Central memory CD4-positive, alpha-beta T cell (primary cell): ENCODE measurements at regions not wholly inside any gene's neighbourhood (a gene's known extent, or its start where the extent isn't known, plus 50 kb on each side); places are given as distances from the start of the nearest gene placed in this dataset.

Source experiments
- DNase-seq: peaks from one replicate; pipeline ENCODE4 v3.0.0; 2022

DNA sequence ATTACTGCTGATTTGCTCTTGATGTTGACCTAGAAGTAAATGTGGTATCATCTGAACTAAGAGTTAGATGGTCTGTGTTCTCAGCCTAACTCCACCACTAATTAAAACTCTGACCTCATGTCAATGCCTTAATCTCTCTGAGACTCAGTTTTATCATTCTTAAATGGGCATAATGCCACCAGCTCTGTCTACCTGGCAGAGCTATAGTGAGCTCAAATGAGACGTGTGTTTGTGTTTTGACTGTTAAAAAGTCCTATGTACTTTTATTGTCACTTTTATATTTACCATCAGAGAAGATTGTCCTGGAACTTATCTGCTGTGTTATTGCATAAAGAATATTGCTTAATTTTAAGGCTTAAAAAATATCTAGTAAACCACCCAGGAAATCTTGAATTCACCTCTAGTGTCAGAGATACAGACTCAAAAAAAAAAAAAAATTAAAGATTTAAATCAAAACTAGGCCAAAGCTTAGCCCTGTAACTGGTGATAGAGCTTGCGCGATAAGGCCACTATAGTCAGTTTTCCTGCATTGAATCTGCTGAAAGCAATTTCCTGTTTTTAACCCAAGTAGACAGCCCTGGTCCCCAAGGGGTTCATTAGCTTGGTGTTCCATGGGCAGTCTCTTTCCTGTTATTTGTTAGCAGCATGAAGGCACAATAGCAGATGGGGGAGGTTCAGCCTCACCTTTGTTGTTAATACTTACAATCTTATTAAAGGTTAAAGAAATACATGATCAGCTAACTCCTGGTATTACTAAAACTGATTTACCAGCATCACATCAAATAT lies 261.8 kb downstream of the ATP23 start:
- no peak for DNase-seq

DNA sequence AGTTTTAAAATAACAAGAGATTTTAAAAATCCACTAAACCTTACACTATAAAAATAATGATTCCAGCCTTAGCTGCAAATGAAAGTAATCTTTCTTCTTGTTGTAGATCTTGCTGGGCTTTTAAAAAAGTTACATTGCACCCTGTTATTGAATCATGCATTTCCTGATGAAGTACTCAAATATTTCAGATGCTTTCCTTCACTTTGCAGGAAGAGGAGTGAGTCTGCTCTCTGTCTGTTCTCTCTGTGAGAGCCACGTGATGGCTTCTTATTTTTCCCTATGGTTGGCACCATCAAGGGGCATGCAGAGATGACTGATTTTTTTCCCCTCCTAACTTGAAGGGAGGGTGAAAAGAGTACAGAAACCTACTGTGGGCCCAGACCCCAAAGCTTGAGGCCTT lies 262.7 kb downstream of the ATP23 start:
- DNase-seq = no peak

DNA sequence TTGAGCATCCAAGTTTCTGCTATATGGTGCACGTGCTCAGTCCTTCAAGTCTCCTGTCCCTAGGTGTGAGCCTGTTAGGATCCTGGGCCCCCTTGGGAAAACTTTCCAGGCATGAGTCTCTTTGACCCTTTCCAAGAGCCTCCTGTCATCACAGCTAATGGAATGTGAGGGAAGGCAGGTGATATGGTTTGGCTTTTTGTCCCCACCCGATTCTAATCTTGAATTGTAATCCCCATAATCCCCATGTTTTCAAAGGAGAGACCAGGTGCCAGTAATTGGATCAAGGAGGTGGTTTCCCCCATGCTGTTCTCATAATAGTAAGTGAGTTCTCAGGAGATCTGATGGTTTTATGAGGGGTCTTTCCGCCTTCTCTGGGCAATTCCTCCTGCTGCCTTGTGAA lies 265.5 kb downstream of the ATP23 start:
- no peak for DNase-seq

DNA sequence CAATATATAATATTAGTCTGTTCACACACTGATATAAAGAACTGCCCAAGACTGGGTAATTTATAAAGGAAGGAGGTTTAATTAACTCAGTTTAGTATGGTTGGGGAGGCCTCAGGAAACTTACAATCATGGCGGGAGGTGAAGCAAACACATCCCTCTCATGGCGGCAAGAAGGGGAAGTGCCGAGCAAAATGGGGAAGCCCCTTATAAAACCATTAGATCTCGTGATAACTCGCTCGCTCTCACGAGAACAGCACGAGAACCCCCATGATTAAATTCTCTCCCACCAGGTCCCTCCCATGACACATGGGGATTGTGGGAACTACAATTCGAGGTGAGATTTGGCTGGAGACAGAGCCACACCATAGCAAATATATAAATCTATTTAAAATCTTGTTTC lies 269.8 kb downstream of the ATP23 start:
- no peak for DNase-seq

DNA sequence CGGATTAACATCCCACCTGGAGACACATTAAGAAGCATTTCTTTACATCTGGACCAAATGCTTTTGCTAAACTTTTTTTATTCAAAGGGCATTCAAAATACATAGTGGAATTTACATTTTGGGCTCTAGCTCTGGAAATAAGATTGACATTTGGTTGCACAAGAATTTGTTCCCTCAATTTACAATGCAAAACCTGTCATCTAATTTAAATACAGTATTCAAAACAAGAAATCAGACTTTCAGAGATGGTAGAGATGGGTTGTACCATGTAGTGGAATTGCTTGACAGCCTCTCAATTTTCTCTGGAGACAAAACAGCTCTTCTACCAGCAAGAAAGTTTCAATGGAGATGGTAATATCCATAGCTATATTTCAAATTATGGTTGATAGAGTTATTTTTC lies 275.8 kb downstream of the ATP23 start:
- no peak for DNase-seq

DNA sequence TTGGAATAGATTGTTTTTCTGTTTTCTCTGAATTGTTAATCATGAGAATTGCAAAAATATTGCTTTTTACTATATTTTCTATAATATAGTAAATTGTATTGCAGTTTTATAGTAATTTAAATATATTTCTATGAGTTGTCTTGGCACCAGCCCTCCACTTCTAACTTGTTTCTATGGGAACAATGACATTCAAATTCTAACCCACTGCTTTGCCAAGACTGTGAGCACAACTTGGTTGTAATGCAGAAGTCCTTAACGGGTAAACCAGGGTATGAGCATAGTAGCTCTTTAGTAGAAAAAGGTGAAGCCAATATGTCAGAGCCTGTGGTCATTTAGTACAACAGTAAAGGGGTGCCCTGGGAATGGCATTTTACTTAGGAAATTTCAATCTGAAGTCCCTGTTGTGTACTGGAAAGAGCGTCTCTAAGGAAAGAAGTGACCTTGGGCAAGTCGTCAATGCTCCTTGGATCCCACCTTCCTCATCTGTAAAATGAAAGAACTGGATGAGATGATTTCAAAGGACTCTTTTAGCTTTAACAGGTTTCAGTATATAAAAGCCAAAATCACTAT lies 283.3 kb downstream of the ATP23 start:
- DNase-seq = no peak

DNA sequence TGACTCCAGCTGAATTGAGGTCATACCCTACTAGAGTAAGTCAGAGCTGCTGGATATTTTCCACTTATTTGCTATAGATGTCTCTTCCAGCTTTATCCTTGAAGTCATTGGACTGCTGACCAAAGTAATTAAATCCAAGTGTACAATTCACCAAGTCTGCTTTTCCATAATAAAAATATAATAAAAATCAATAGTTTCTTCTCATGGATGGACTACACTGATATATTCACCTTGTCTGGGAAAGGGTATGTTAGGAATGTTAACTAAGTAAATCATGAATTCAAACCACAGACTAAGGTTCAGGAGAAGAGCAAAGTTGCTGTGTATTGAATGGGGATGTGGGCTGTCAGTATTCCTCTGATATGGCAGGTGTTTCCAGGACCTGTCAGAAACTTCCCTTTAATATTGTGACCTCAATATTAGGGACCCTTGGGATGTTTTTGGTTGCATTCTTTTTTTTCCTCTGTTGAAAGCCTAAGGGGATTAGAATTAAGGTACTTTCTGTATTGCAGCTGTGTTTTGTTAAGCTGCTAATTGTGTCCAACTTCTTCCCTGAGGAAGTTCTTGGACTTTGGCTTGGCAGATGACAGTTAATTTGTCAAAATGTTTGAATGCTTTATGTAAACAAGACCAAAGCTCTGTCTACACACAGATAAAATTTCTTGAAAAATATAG lies 284.0 kb downstream of the ATP23 start:
- no peak for DNase-seq

DNA sequence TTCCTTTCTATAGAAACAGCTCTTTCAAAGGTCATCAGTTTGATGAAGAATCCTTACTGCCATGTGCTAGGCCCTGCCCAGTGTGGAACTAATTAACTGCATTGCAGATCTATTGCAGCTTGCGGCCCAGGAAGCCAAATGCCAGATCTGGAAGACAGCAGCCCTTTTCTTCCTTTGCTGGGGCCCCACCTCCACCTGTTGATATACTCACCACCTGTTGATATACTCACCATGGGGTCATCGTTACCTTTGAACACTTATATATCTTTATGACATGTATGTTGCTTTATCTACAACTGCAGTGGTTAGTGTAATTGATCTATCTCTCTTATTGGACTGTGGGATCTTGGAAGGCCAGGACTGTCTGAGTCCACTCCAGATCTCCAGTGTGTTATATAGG lies 292.5 kb downstream of the ATP23 start:
- no peak for DNase-seq

DNA sequence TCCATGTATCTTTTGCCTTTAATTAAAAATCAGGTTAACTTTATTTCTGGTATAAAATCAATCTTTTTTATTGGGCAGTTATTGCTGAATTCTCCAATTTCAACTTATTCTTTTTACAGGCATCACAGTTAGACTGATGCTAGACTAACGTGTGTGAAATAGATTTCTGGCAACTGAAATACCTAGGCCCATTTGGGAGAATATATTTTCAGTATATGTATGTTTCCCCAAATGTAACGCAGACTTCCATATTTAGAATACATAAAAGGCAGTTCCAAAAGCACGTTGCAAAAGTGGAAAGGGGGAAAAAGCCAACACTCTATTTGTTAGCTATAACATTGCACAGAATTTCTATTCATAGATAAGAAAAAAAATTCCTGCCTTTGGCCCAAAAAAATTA lies 297.0 kb downstream of the ATP23 start:
- no peak for DNase-seq

DNA sequence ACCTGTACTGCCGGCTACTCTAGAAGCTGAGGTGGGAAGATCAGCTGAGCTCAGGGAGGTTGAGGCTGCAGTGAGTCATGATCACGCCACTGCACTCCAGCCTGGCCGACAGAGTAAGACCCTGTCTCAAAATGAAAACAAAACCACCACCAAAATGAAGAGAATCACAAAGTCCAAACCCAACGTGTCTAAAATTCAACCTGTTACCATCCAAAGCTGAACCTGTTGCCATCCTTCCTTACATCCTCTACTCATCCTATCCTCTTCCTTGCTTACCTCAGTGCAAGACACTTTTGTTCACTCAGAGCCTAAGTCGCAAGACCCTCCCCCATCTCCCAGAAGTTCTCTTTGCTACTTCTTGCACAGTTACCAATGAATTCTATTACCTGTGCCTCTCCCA lies 299.7 kb downstream of the ATP23 start:
- DNase-seq = no peak

DNA sequence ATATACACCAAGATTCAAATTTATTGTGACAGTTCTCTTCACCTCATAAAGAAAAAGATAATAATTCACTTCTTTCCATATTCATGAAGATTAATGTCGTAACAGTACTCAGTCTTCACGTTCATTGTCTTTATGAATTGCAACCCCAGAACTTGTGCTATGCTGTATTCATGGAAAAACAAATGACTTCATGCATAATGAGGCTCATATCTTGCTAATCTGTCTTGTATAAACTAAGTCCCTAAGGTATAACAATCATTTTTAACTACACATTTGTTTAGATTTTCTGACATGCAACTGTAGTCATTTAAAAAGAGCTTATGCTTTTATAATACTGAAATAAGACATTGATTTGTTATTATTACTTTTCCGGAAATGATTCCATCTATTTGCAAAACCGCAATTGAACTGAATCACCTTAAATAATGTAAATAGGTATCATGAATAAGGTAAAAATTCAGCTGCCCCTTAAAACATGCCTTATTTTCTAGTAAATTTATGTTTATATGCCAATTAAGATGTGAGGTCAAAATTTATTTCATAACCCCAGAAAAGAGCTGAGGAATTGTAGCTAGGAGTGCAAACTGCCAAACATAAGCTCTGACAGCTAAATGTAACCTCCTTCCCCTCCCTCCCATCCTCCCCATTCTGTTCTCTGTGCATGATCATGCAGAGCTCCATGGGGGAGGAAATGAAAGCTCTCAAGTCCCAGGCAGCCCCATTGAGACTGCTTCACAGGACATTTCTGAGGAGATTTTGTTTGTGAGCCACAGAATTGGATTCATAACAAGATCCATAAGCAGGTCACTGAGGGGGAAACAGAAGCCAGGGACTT lies 301.6 kb downstream of the ATP23 start:
- DNase-seq = no peak

DNA sequence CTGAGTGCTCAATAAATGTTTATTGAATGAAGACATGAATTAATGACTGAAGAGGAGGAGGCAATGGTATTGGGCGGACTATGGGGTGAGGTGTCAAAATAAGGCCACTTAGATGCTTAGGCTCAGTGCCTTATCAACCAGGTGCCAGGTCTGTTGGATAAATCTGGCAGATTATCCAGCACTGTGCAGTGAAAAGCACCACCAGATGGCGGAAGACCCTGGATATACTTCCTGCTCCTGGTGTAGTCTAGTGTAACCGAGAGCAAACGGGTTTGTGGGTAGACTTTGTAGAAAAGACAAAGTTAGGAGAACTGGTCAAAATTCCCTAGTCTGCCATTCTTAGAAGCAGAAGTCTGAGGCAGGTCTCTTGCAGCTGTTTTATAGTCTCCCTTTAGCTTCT lies 306.3 kb downstream of the ATP23 start:
- DNase-seq = no peak

DNA sequence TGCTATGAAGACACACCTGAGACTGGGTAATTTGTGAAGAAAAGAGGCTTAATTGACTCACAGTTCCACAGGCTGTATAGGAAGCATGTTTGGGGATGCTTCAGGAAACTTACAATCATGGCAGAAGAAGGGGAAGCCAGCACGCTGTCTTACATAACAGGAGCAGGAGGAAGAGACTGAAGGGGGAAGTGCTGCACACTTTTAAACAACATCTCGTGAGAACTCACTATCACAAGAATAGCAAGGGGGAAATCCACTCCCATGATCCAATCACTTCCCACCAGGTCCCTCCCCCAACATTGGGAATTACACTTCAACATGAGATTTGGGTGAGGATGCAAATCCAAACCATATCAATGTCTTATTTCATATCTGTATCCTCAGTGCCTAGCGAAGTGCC lies 307.2 kb downstream of the ATP23 start:
- DNase-seq = no peak

DNA sequence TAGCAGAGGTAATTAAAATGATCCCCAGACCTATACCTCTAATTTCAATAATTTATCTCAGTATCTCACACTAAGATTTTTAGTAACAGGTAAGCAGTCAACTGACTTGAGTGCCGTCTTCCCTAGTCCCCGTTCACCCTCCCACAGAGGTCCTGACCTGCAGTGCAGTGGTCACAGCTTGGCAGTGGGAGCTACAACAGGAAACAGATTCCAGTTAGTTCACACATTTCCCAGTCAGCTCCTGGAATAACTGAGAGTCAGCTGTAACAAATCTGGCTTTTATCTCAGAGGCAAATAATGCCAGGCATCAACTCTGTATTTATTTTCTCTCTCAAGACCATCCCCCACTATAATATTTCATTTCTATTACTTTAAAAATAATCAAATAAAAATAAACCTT lies 308.2 kb downstream of the ATP23 start:
- DNase-seq = no peak

DNA sequence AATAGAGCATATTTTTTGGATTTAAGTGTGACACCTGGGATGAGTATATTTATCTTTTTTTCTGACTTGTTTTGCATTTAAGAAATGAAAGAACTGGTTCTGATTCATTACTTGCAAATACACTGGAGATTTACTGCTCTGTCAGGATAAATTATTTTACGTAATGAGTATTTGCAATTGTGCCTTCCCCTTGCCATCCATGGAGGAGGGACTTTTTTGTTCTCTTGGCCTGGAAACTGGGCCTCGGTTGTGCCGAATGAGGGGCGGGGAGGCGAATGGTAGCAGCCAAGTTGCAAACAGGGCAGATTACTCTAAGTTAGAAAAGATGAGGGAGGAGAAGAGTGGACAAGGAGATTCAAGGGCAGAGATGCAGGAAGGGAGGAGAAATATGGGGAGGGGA lies 308.7 kb downstream of the ATP23 start:
- DNase-seq = no peak

DNA sequence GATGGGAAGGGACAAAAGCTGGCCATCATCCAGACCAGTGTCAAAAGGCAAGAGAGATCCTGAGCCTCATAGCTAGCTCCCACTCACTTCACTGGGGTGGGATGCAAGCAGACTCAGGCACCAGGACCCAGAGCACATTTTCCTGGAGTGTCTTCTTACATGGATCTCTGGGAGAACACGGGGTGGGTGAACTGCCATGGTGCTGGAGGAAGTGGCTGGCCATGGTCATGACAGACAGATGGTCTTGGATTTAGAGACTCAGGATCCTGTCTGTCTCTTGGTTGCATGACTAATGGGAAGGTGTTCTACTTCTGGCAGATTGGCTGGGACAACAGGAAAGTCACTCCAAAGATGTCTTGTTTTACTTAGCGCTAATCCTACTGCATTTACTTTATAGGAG lies 311.5 kb downstream of the ATP23 start:
- no peak for DNase-seq

DNA sequence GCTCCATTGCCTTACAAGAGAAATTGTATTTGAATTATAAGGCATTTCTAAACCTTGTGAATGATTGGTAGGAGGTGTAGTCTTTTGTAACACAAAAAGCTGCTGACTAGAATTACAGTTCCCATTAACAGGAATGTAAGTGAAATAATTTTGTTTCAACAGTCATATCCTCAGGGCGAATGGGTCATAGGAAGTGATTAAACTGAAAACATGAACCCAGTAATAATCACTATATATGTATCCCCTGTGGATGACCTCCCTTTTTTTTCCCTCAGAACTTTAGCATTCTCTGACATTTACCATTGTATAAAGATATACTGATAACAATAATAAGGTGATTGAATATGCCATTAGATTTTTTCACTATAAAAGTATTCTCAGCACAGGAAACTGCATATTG lies 312.3 kb downstream of the ATP23 start:
- no peak for DNase-seq

DNA sequence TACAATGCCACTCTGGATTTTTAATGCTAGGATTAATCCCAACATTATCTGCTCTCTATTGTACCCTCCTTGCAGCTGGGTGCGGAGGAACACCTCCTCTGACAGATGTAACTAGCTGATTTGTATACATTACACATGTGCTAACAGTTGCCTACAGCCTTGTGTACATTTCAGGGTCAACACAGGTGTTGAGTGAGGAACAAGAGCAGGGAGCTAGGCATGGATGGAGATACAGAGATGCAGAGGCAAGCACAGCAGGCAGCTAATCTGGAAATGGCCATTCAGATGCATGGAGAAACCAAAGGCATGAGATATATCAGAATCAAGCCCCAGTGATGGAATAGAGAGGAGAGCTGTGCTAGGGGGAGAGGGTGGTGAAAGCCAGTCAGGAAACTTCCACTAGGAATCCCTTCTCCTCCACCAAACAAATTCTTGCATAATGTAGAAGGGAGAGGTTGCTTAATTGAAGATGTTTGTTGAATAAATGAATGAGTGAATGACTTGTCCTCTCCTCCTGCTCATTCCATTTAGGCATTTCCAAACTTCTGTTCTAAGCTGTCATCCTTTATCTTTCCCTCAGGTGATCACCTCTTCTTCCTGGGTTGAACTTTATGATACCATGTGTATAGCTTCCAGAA lies 313.2 kb downstream of the ATP23 start:
- DNase-seq = no peak

DNA sequence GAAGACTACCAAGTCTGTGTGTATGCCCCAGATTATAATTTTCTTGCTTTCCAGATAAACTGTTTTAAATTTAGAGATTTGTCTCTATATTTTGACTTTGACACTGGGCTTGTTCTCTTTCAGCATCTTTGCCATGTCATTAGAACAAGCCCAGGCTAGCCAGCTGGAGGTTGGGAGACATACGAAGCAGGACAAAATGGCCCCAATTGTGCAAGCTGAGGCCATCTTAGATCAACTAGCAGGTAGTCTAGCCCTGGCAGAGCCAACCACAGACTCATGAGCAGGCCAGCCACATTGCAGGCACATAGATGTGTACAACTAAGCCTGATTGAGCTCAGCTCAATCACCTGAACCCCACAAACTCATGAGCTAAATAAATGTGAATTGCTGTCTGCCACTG lies 321.4 kb downstream of the ATP23 start:
- no peak for DNase-seq

DNA sequence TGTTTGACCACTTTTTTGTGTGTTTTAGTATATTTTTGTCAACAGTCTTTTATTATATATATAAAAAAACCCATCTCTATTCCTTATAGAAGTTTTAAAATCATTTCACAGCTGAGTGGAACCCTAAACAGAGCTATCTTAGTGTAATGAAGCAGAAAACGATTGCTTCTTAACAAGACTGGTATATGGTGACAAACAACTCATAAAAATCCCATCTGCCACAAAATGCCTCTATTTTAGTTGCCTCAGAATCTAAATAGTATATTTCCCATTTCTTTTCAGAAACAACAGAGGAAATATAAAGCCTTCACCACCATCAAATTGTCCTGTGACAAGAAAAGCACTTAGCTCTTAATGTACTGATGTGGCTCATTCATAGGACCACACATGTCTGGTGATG lies 322.4 kb downstream of the ATP23 start:
- no peak for DNase-seq

DNA sequence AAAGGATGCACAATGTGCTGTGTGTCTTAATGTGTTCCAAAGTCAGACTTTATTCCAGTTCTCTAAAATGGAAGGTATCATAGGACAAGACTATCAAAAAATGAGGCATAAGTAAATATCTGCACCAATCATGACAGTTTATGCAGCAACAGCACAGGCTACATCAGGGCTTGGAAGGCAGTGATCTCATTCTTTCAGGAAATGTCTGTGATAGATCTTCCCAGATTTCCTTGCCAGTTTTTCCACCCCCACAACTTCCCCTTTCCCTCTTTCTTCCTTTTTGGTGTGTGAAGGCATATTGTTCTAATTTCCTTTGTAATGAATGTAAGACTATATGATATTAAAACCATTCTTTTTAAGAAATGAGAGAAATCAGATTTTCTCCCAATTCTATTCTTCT lies 326.7 kb downstream of the ATP23 start:
- DNase-seq = no peak

DNA sequence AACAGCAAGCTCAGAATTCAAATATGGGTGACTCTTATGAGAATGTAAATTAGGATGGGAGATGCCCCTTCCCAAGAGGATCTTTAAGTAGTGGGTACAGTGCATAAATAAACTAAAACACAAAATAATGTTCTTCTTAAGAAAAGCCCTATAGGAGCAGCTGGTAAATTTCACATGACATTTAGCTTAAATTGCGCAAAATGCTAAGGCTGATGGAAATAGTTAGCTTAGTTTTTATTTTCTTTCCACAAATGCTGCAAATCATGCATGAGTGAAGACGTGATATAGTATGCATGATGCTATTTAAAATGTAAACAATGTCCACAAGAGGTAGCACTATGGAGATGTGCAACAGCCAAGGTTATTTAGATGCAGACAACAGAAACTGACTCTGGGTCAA lies 328.1 kb downstream of the ATP23 start:
- no peak for DNase-seq
